HG03066 (cell line): ENCODE measurements at regions not wholly inside any gene's neighbourhood (a gene's known extent, or its start where the extent isn't known, plus 50 kb on each side); places are given as distances from the start of the nearest gene placed in this dataset.
A peak's percentile ranks its signal among the peaks of the same experiment; 100 is the strongest.
"Not testable (repeated sequence)": the region's sequence is repeated elsewhere in the genome, so short reads cannot be mapped to it uniquely, and the experiment has no call there.

ENCODE experiments used
- ATAC-seq: cut with Tn5 transposase; IDR thresholded peaks from one replicate; pipeline ENCODE4 v1.9.1; 2021; ENCODE audit warnings: low read depth; ENCODE audit not compliant: unreplicated experiment

DNA sequence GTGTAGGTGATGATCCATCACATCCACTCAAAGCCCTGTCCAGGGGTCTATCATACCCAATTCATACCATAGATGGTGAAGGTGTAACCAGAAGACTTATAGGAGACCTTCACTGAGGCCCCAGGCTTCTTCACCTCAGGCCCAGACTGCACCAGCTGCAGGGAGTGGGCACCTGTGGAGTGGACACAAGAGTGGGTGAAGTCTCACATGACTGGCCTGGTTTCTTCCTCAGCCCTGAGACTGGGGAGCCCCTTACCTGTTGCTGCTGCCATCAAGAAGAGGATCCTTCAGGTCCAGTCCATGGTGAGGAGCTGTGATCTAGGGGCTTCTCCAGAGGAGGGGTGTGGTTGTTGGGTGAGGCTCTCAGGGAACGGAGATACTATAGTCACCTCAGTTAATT lies 851.0 kb downstream of the TMEM121 start:
- ATAC-seq = no peak

DNA sequence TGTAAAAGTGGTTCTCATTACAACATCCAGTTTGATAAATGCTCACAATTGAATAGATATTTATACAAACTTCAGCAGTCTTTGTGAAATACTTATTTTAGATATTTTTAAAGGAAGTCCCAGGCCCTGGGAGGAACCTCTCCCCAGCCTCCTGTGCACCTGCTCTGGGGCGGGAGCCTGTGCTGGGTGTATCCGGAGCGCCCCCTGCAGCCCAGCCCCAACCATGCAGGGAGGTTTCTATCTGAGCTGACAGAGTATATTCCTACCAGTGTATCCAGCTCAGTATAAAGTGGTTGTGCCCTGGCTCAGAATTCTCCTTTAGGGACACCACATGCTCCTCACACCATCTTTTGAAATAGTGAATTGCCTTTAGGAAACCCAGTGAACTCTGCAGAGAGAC lies 851.8 kb downstream of the TMEM121 start:
- no peak for ATAC-seq

DNA sequence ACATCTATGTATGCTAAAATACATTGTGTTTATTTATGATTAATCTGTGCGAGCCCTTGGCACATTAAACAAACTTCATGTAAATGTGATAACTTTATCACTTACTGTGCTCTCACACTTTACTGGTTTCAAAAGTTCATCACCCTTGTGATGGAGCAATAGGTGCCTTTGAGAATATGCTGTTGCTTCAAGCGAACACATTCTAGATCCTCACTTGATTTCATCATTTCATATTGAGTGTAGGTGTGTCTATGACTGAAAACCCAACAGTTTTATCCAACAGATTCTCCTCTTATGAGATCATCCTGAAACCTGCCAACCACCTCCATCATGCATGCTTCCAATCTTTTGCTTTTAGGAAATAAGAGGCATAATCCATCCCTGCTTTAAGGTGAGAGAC lies 854.4 kb downstream of the TMEM121 start:
- ATAC-seq = no peak

DNA sequence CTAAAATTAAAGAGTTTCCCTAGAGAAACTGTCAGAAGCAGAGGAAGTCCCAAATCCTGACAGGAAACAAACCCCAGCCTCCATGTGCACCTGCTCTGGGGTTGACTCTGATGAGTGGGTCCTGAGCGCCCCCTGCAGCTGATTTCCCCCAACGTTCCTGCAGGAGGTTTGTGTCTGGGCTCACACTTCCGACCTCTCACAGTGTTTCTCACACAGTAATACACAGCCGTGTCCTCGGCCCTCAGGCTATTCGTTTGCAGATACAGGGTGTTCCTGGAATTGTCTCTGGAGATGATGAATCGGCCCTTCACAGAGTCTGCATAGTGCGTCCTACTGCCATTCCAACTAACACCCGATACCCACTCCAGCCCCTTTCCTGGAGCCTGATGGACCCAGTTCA lies 862.8 kb downstream of the TMEM121 start:
- not testable (repeated sequence) for ATAC-seq

DNA sequence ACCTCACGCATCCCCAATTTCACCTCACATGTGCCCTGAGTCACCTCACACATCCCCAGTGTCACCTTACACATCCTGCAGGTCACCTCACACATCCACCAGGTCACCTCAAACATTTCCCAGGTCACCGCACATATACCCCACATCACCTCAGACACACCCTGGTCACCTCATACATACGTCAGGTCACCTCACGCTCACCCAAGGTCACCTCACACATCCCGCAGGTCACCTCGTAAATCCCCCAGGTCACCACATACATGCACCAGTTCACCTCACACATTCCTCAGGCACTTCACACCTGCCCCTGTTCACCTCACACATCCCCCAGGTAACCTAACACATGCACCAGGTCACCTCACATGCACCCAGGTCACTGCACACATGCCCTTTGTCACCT lies 864.0 kb downstream of the TMEM121 start:
- no peak for ATAC-seq

DNA sequence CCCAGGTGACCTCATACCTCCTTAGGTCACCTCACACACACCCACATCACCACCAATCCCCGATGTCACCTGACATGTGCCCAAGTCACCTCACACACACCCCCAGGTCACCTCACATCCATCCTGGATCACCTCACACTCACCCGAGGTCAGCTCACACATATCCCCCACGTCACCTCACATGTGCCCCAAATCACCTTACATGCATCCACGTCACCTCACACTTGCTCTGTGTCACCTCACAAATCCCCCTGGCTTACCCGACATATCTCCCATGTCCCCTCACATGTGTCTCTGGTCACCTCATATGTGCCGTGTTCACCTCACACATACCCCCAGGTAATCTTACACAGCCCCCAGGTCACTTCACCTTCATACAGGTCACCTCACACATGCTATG lies 864.6 kb downstream of the TMEM121 start:
- ATAC-seq = no peak

DNA sequence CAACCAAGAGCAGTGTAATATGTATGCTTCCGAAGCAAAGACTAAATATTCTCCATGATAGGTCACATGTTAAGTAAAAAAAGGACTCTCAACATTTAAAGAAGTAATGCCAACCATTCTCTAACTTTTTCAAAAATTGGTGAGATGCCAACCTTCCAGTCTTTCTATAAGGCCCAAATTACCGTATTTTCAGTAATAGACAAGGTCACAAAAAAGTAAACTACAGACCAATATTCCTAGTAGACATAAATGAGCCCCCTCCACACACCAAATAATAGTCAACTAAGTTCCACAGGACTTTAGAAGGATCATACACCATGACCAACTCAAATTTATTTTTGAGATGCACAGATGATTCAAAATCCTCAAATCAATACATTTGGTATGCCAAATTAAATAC lies 867.4 kb downstream of the TMEM121 start:
- no peak for ATAC-seq

DNA sequence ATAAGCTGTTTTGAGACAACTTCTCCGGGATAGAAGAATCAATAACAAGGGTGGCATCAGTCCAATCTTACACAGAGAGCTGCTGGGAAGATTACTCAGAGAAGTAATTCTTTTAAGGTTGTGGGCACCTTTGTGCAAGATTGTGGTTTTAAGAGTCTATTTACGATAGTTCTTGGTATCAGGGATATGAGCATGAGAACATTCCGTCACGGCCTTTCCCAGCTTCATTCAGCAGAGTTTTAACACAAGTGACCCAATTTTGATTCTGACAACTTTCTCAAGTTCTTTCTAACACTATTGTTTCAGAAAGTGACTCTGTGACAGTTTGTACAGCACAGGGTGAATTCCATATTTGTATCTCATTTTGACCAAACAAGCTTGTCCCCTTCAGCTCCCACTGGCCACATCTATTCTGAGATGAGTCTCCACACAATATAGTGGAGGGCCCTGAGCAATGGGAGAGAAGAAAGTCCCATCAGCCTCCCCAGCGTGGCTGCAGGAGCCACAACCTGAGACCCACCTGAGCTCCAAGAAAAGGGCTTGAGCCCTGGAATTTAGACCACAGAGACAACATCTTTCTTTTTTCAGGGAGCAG lies 869.2 kb downstream of the TMEM121 start:
- no peak for ATAC-seq

DNA sequence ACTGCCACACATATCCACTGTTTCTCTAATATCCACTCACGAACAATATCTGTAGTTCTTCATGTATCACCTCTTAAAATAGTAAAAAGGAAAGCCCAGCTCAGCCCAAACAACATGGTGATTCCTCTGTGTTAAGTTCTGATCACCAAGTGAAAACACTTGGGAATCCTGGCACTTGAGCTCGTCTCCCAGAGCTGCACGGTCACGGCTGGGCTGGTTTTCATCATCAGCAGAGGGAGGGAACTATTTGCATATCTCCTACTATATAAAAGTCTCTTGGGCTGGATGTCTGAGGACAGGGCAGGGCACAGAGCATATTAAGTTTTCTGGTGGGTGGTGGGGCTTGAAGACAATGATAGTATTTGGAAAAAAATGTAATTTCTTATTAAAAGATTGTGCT lies 870.6 kb downstream of the TMEM121 start:
- no peak for ATAC-seq

DNA sequence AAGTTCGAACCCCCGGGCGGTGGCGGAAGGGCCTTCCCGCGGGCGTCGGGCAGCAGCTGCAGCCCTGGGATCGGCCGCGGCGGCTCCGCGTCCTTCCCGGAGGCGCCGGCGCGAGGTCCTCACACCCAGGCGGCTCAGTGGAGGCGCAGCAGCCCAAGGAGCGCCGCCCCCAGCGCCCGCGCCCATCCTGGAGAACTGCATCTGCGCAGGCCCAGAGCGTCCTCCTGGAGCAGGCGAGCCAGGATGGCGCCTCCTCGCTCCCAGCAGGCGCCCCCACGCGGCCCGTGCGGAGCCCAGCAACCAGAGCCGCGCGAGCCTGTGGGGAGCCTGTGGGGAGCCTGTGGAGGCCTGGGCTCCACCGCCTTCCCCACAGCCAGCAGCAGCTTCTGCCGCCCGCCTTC lies 872.5 kb downstream of the TMEM121 start:
- not testable (repeated sequence) for ATAC-seq

DNA sequence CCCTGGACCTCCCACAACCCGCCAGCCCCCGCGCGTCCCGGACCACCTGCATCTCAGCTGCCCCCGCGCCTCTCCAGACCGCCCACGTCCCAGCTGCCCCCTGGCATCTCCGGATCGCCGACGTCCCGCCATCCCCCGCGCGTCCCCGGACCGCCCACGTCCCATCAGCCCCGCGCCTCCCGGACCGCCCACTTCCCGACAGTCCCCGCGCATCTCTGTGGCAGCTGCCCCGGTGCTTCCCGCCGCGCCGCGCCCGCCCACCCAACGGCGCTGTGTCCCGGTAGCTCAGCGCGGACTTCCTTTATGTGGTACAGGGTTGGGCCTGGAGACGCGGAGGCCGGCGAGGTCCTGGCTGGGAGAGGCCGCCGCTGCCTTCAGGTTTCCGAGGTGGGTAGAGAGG lies 874.9 kb downstream of the TMEM121 start:
- not testable (repeated sequence) for ATAC-seq

DNA sequence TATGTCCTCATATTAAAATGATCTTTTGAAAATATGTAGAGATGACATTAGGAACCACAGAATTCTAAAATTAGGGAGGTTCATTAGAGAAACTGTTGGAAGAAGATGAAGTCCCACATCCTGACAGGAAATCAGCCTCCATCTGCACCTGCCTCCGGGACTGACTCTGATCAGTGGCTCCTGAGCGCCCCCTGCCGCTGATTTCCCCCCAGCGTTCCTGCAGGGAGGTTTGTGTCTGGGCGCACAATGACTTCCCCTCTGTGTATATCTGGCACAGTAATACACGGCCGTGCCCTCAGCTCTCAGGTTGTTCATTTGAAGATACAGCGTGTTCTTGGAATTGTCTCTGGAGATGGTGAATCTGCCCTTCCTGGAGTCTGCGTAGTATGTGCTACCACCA lies 883.8 kb downstream of the TMEM121 start:
- not testable (repeated sequence) for ATAC-seq

DNA sequence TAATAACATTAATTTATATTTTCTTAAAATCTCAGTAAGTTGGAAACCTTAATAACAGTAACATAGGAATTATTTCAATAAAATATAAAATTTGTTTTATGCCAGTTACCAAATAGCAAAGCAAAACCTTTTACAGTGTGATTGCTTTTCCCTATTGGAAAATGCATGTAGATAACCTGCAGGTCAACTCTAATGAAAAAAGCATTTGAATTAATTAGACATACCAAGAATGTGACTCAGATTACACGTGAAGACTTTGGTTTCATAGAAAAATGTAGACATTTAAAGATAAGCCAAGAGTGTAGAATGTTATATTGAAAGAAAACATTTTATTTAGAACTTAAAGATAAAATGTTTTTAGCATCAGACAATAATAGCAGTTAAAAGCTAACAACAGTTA lies 888.1 kb downstream of the TMEM121 start:
- ATAC-seq = no peak

DNA sequence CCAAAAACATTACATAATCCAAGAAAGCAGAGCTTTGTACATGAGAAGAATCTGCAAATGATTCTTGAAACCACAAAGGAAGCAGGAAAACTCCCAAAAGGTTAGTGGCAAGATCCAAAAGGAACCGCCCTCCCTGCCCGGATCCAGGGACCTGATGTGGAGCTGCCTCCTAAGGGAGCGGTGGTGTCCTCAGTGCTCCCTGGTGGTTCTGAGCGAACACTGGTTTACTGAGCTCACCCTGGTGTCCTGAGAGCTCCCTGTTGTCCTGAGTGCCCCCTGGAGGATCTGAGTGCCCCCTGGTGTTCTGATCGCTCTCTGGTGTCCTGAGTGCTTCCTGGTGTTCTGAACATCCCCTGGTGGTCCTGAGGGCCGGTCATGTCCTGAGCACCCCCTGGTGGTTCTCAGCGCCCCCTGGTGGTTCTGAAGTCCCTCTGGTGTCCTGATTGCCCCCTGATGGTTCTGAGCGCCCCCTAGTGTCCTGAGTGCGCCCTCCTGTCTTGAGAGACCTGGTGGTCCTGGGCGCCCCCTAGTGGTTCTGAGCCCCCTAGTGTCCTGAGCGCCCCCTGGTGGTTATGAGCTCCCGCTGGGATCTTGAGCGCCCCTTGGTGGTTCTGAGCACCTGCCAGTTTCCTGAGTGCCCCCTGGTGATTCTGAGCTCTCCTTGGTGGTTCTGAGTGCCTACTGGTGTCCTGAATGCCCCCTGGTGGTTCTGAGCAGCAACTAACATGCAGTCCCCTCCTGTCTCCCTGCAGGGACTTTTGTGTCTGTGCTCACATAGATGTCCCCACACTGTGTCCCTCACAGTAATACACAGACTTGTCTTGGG lies 891.1 kb downstream of the TMEM121 start:
- ATAC-seq = peak; percentile 54

DNA sequence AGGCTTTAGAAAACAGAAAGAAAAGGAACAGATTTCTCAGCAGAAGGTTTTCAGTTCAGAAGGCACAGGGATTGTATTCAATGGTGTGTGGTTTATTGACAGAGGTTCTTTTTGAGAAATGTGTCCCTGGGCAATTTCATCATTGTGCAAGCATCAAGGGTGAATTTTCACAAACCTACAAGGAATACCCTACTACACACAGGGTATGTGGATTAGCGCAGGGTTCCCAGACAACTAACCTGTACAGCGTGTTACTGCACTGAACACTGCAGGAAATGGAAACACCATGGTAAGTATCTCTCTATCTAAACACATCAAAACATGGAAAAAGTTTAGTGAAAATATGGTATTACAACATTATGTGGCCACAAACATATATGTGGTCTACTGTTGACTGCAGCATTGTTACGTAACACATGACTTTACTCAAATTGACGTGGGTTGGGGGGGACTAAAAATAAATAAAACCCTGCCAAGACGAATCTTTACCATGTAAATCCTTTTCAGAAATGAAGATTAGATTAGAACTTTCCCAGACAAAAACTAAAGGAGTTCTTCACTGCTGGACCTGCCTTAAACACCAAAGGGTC lies 893.1 kb downstream of the TMEM121 start:
- ATAC-seq = no peak

DNA sequence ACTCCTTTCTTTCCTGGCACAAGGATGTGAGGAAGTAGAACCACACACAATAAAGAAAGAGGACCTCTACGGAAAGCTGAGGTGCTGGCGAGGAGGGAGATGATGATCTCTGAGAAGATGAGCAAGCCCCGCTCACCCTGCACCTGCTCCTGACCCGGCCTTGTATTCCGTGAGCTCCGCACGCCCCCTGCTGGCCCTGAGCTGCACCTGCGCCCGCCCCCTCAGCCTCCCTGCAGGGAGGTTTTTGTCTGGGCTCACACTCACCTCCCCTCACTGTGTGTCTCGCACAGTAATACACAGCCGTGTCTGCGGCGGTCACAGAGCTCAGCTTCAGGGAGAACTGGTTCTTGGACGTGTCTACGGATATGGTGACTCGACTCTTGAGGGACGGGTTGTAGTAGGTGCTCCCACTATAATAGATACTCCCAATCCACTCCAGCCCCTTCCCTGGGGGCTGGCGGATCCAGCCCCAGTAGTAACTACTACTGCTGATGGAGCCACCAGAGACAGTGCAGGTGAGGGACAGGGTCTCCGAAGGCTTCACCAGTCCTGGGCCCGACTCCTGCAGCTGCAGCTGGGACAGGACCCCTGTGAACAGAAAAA lies 895.1 kb downstream of the TMEM121 start:
- ATAC-seq = not testable (repeated sequence)

DNA sequence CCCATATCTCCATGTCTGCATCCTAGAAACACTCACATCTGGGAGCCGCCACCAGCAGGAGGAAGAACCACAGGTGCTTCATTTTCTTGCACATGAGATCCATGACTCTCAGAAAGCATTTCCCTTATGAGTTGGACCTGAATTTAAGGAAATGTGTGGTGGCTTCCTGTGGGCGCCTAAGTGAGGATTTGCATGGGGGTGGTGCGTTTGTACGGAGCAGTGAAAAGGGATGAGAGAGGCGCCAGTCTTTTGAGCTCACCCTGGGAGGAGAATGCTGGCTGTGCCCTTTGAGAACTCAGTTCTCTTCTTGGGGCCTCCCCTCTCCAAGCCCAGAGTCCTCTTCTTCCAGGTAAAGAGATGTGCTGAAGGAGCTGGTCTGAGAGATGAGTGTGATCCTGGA lies 895.7 kb downstream of the TMEM121 start:
- no peak for ATAC-seq

DNA sequence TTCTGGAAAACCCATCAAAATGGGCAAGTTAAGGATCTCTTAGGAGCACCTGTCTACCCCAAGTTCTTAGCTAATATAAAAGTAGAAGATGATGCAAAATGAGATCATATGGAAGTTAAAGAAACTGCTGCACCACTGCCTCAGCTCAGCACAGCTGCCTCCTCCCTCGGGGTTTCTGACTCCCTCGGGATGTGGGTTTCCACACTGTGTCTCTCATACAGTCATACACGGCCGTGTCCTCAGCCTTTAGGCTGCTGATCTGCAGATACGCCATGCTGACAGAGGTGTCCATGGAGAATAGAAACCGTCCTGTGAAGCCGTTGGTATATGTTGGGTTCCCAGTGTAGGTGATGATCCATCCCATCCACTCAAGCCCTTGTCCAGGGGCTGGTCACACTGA lies 898.8 kb downstream of the TMEM121 start:
- not testable (repeated sequence) for ATAC-seq

DNA sequence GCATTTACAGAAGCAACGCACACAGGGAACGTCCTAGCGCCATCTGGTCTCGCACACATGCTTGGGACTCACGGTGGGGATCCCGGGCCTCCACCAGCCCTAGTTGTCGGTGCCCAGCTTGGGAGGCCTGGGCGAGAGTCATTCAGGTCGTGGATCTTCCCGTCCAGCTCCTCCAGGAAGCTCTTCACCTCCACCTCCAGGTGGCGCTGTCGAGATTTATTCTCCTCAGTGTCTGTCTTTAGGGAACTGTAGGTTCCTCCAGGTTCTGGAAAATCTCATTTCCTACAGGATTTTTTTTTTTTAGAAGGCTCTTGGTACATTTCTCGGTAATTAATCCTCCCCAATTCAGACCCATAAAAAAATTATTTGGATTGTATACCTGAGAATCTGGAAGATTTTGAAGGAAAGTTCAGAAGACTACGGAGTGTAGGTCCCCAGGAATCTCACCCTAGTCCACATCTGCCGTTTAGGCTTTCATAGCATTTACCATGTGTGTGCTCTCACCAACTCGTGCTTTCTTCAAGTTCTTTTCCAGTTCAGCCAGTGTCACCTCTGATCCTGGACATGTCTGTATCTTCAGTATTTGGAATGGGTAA lies 910.0 kb downstream of the TMEM121 start:
- ATAC-seq = no peak

DNA sequence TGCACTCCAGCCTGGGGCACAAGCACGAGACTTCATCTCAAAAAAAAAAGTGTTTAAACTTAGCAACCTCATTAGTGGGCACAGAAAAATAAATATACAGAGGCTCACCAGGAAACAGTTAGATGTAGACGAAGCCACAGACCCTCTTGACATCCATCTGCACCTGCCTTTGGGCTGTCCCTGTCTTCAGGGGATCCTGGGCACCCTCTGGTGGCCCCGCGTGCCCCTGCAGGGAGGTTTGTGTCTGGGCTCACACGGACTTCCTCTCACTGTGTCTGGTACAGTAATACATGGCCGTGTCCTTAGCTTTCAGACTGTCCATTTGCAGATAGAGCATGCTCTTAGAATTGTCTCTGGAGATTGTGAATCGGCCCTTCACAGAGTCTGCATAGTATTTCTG lies 916.5 kb downstream of the TMEM121 start:
- no peak for ATAC-seq

DNA sequence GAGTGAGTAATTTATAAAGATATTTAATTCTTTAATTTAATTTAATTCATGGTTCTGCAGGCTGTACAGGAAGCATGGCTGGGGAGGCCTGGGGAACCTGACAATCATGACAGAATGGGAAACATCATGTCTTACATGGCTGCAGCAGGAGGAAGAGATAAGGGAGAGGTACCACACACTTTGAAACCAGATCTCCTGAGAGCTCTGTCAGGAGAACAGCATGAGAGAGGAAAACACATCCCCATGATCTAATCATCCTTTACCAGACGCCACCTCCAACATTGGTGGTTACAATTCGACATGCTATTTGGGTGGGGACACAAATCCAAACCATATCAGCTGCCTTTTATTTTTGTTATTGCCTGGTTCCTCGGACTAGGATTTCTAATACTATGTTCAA lies 928.6 kb downstream of the TMEM121 start:
- no peak for ATAC-seq
